A549 (cell line): ENCODE measurements at regions not wholly inside any gene's neighbourhood (a gene's known extent, or its start where the extent isn't known, plus 50 kb on each side); places are given as distances from the start of the nearest gene placed in this dataset.

Experiments
- CTCF ChIP-seq: fragments of >200 bp; sonication (Bioruptor Twin); formaldehyde crosslinking; IDR thresholded peaks from 3 replicates; pipeline ENCODE4 v1.5.1; 2016
- FOSB ChIP-seq: fragments of 250-450 bp; sonication (Bioruptor Pico); IDR thresholded peaks from 2 replicates; pipeline ENCODE4 v1.5.0; 2020; ENCODE audit warnings: mild to moderate bottlenecking, moderate library complexity
- JUN ChIP-seq, 2 experiments: fragments of >200 bp; sonication (Bioruptor Twin); formaldehyde crosslinking; IDR thresholded peaks; 2 replicates in 1 of 2; 3 replicates in 1 of 2; pipeline ENCODE4 v1.6.1; 2016 to 2017
- PHF8 ChIP-seq: fragments of 200-600 bp; sonication (generic); IDR thresholded peaks from 2 replicates; pipeline ENCODE4 v1.6.1; 2016; ENCODE audit warnings: low read depth, mild to moderate bottlenecking, antibody characterized with exemption, moderate library complexity, borderline replicate concordance
- RNF2 ChIP-seq: fragments of 200-600 bp; sonication (generic); IDR thresholded peaks from 2 replicates; pipeline ENCODE4 v1.6.1; 2016; ENCODE audit warnings: low read depth, mild to moderate bottlenecking, antibody characterized with exemption, moderate library complexity, borderline replicate concordance

GRCh38 chr12:114257687-114258086 lies 148.3 kb downstream of the TBX5 start:
- no peak for TF ChIP-seq PHF8
- TF ChIP-seq RNF2 = no peak
- TF ChIP-seq CTCF = no peak
- no peak for TF ChIP-seq FOSB (CRISPR knock-in tag)
- no peak for TF ChIP-seq JUN (IDR thresholded peaks at IDR 0.05)
